ENCODE measurements at regions not wholly inside any gene's neighbourhood (a gene's known extent, or its start where the extent isn't known, plus 50 kb on each side); places are given as distances from the start of the nearest gene placed in this dataset.

GRCh38 chr15:101122806-101123205 is 129.0 kb downstream of the CHSY1 start:
- TF ChIP-seq EZH2phosphoT487 (IDR thresholded peaks at IDR 0.05; ENCODE audit: low read length) = no peak
- TF ChIP-seq CTCF (IDR thresholded peaks at IDR 0.05; ENCODE audit: low read length) = no peak; the same call in 1 of the 2 replicates
- no peak for TF ChIP-seq EZH2 (optimal IDR thresholded peaks at IDR 0.05; ENCODE audit: low read depth, low read length)

All from MM.1S (cell line).